ENCODE measurements at regions not wholly inside any gene's neighbourhood (a gene's known extent, or its start where the extent isn't known, plus 50 kb on each side); places are given as distances from the start of the nearest gene placed in this dataset.

DNA sequence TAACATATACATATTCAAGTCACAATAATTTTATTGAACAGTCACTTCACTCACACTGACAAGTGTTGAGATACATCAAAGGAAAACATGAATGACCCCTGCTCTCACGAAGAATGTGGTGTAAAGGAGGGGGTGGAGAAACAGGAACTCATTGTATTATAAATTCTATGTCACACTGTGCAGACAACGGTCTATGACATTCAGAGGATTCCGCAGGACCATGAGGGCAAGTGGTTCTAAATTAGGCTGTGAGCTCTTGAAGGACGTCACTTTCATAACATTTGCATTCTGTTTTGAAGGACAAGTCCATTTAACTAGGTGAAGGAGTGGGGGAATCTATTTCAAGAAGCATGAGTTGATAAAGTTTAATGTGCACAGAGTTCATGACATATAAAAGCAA lies 415.2 kb upstream of the HS3ST1 start:
- no peak for ATAC-seq
- H3F3A ChIP-seq (replicated peaks; ENCODE audit: low read depth) = no peaks in the 10 kb centered on the region
- no peak overlapping the region for H3K27ac ChIP-seq (ENCODE audit: low read depth)
- H3K4me1 Mint-ChIP-seq = peaks cover 21% of the 10 kb centered on the region
- no peaks in the 10 kb centered on the region for H3K36me3 ChIP-seq (ENCODE audit: insufficient read depth)
- H3K9me2 ChIP-seq (ENCODE audit: insufficient read depth) = no peaks in the 10 kb centered on the region
- H4K20me1 ChIP-seq (replicated peaks; ENCODE audit: insufficient read depth) = no peaks in the 10 kb centered on the region
- H3K27ac Mint-ChIP-seq = no peak overlapping the region
- H3K79me2 ChIP-seq (replicated peaks; ENCODE audit: insufficient read depth) = no peaks in the 10 kb centered on the region
- H3K36me3 Mint-ChIP-seq (ENCODE audit: low read depth) = no peaks in the 10 kb centered on the region
- no peaks in the 10 kb centered on the region for H3K27me3 Mint-ChIP-seq (ENCODE audit: insufficient read depth, low read depth, poor library complexity)
- no peaks in the 10 kb centered on the region for H3K9me3 Mint-ChIP-seq
- no peak overlapping the region for H2AFZ ChIP-seq
- DNase-seq (ENCODE audit: low spot score) = no peak
- no peak overlapping the region for H3K4me2 ChIP-seq
- no peak overlapping the region for H3K4me3 ChIP-seq
- TF ChIP-seq CTCF (conservative IDR thresholded peaks at IDR 0.05; ENCODE audit: low read depth in 2 of 2) = no peak
- TF ChIP-seq, protein P1, sequence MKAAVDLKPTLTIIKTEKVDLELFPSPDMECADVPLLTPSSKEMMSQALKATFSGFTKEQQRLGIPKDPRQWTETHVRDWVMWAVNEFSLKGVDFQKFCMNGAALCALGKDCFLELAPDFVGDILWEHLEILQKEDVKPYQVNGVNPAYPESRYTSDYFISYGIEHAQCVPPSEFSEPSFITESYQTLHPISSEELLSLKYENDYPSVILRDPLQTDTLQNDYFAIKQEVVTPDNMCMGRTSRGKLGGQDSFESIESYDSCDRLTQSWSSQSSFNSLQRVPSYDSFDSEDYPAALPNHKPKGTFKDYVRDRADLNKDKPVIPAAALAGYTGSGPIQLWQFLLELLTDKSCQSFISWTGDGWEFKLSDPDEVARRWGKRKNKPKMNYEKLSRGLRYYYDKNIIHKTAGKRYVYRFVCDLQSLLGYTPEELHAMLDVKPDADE (IDR thresholded peaks at IDR 0.05) = no peak
- no peak for TF ChIP-seq JUNB (IDR thresholded peaks at IDR 0.05; ENCODE audit: unreplicated experiment)
- TF ChIP-seq ZNF114 (CRISPR knock-in tag; IDR thresholded peaks at IDR 0.05) = no peak
- no peak for TF ChIP-seq POLR2AphosphoS5 (IDR thresholded peaks at IDR 0.05; ENCODE audit: low read depth)
- no peak for TF ChIP-seq ZNF331 (CRISPR knock-in tag; IDR thresholded peaks at IDR 0.05; ENCODE audit: low read depth)
- no peak for TF ChIP-seq EZH2 (IDR thresholded peaks at IDR 0.05; ENCODE audit: low read depth, unreplicated experiment)
- no peak for TF ChIP-seq CREB1 (CRISPR knock-in tag; IDR thresholded peaks at IDR 0.05; ENCODE audit: low read depth)
- TF ChIP-seq NANOG (IDR thresholded peaks at IDR 0.05; ENCODE audit: borderline replicate concordance) = no peak
- TF ChIP-seq, protein P2, sequence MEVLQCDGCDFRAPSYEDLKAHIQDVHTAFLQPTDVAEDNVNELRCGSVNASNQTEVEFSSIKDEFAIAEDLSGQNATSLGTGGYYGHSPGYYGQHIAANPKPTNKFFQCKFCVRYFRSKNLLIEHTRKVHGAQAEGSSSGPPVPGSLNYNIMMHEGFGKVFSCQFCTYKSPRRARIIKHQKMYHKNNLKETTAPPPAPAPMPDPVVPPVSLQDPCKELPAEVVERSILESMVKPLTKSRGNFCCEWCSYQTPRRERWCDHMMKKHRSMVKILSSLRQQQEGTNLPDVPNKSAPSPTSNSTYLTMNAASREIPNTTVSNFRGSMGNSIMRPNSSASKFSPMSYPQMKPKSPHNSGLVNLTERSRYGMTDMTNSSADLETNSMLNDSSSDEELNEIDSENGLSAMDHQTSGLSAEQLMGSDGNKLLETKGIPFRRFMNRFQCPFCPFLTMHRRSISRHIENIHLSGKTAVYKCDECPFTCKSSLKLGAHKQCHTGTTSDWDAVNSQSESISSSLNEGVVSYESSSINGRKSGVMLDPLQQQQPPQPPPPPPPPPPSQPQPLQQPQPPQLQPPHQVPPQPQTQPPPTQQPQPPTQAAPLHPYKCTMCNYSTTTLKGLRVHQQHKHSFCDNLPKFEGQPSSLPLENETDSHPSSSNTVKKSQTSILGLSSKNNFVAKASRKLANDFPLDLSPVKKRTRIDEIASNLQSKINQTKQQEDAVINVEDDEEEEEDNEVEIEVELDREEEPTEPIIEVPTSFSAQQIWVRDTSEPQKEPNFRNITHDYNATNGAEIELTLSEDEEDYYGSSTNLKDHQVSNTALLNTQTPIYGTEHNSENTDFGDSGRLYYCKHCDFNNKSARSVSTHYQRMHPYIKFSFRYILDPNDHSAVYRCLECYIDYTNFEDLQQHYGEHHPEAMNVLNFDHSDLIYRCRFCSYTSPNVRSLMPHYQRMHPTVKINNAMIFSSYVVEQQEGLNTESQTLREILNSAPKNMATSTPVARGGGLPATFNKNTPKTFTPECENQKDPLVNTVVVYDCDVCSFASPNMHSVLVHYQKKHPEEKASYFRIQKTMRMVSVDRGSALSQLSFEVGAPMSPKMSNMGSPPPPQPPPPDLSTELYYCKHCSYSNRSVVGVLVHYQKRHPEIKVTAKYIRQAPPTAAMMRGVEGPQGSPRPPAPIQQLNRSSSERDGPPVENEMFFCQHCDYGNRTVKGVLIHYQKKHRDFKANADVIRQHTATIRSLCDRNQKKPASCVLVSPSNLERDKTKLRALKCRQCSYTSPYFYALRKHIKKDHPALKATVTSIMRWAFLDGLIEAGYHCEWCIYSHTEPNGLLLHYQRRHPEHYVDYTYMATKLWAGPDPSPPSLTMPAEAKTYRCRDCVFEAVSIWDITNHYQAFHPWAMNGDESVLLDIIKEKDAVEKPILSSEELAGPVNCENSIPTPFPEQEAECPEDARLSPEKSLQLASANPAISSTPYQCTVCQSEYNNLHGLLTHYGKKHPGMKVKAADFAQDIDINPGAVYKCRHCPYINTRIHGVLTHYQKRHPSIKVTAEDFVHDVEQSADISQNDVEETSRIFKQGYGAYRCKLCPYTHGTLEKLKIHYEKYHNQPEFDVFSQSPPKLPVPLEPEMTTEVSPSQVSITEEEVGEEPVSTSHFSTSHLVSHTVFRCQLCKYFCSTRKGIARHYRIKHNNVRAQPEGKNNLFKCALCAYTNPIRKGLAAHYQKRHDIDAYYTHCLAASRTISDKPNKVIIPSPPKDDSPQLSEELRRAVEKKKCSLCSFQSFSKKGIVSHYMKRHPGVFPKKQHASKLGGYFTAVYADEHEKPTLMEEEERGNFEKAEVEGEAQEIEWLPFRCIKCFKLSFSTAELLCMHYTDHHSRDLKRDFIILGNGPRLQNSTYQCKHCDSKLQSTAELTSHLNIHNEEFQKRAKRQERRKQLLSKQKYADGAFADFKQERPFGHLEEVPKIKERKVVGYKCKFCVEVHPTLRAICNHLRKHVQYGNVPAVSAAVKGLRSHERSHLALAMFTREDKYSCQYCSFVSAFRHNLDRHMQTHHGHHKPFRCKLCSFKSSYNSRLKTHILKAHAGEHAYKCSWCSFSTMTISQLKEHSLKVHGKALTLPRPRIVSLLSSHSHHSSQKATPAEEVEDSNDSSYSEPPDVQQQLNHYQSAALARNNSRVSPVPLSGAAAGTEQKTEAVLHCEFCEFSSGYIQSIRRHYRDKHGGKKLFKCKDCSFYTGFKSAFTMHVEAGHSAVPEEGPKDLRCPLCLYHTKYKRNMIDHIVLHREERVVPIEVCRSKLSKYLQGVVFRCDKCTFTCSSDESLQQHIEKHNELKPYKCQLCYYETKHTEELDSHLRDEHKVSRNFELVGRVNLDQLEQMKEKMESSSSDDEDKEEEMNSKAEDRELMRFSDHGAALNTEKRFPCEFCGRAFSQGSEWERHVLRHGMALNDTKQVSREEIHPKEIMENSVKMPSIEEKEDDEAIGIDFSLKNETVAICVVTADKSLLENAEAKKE (CRISPR knock-in tag; IDR thresholded peaks at IDR 0.05) = no peak
- no peak for TF ChIP-seq EZH2phosphoT487 (IDR thresholded peaks at IDR 0.05; ENCODE audit: unreplicated experiment)
- no peak overlapping the region for H3K4me3 Mint-ChIP-seq
- H3K27me3 ChIP-seq (ENCODE audit: insufficient read depth) = no peaks in the 10 kb centered on the region
- peaks cover 9% of the 10 kb centered on the region; the same call in 1 of the 2 replicates for H3K4me1 ChIP-seq (ENCODE audit: insufficient read depth)
